B cell (primary cell): ENCODE measurements at regions not wholly inside any gene's neighbourhood (a gene's known extent, or its start where the extent isn't known, plus 50 kb on each side); places are given as distances from the start of the nearest gene placed in this dataset.

Source experiments
- CTCF ChIP-seq: fragments of 200-600 bp; IDR thresholded peaks from one replicate; pipeline ENCODE4 v1.8.0; 2022; ENCODE audit warnings: antibody characterized with exemption, mild to moderate bottlenecking
- EZH2 ChIP-seq: IDR thresholded peaks from 2 replicates; pipeline ENCODE4 v1.6.1; 2012; ENCODE audit warnings: borderline replicate concordance, low read depth, mild to moderate bottlenecking, moderate library complexity, low read length; ENCODE audit not compliant: insufficient read depth, poor library complexity, severe bottlenecking

- no peak for TF ChIP-seq CTCF
- TF ChIP-seq EZH2: no peak
Measured at GRCh38 chr5:173554038-173554955, 62.2 kb downstream of the BOD1 start.
